Endometrial microvascular endothelial cells (primary cell): ENCODE measurements at regions not wholly inside any gene's neighbourhood (a gene's known extent, or its start where the extent isn't known, plus 50 kb on each side); places are given as distances from the start of the nearest gene placed in this dataset.
"Not testable (repeated sequence)": the region's sequence is repeated elsewhere in the genome, so short reads cannot be mapped to it uniquely, and the experiment has no call there.

ENCODE experiments used
- in situ Hi-C: cut with HindIII; loops from 2 replicates; pipeline ENCODE4 v1.10.0; 2017; ENCODE audit warnings: low sequenced_read_pairs, low pct_unique_long_range_greater_than_20kb; ENCODE audit errors: inconsistent ontology term

DNA sequence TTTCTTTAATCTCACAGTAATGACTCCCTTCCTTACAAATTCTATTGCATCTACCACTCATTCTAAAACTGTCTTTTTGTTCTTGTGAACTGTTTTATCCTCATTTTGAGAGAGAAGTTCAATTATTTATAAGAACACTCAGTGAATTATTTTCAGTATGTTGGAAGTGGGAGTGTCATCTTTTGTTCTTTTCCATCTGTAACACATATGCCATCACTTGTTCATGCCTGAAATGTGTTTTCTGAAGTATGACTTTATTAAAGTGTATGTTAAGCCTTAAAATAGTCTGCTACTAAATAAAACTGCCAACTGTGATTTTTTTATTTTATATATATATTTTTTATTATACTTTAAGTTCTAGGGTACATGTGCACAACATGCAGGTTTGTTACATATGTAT, 623.0 kb upstream of the CBLB start:
- in situ Hi-C loops: no loop called here

DNA sequence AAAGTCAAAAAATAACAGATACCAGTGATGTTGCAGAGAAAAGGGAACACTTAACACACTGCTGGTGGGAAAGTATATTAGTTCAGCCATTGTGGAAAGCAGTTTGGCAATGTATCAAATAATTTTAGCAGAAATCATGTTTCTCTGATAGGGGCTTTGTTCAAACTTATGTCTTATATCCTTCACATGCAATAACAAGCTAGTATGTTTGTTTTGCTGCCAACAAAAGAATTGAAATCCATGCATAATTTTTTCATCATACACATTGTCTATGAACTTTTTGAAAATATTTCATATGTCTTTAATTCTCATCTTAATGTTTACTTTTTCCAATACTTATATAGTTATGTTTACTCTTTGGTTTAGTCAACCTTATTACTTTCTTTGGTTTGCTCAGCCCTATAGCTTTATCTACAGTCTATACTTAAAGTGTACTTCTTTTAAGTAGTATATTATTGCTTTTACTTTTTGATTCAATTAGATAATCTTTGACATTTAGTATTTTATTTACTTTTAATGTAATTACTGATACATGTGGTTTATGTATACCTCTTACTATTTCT, 639.6 kb upstream of the CBLB start:
- in situ Hi-C loops: no loop called here

DNA sequence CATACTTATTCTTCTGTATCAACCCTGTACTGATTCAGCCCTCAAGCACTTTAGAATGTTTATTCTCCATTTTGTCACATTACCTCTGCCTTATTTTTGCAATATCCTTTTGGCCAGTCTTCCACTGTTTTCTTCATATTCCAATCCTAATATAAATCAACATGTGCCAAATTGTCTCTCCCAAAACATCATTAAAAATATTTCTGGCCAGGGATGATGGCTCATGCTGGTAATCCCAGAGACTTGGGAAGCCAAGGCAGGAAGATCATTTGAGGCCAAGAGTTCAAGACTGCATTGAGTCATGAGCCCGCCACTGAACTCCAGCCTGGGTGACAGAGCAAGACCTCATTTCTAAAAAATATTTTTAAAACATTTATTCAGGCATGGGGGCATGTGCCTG, 641.4 kb upstream of the CBLB start:
- in situ Hi-C loops: no loop called here

DNA sequence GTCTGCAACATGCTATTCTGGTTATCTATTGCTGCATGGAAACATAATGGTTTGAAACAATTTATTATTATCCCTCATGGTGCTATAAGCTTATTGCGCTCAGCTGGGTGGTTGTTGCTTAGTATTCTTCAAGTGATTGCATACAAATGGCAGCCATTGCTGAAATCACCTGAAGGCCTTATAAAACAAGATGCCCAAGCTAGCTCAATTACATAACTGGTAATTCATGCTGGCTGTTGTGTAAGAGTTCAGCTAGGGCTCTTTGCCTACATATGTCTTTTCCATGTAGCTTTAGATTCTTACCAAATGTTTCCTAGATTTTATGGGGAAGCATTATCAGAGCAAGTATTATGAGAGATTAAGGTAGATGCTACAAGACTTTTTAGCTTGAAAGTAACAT, 644.0 kb upstream of the CBLB start:
- in situ Hi-C loops: no loop called here

DNA sequence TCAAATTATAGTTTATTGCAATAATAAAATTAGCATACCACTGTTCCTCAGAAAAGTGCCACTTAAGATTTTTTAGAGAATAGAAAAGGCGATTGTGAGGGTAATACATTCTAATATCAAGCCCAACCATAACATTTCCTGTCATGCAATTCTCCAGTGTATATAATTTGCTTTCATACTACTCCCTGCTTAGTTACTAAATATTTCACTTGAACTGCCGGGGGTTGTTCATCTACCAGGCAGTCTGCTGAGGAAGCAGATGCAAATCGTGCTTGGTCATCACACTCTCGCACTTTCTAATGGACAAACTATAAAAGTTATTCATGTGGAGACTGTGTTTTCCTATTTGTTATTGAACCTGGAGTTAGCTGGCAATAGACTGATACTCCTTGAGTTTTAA, 645.6 kb upstream of the CBLB start:
- in situ Hi-C loops: no loop called here

DNA sequence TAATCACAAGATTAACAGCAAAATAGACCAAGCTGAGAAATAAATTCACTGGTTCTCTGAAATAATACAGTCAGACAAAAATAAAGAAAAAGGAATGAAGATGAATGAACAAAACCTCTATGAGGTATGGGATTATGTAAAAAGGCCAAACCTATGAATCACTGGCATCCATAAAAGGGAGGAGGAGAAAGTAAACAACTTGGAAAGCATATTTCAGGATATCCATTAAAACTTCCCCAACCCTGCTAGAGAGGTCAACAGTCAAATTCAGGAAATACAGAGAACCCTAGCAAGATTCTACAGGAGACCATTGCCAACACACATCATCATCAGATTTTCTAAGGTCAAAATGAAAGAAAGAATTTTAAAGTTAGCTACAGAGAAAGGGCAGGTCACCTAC, 649.7 kb upstream of the CBLB start:
- in situ Hi-C loops: no loop called here

DNA sequence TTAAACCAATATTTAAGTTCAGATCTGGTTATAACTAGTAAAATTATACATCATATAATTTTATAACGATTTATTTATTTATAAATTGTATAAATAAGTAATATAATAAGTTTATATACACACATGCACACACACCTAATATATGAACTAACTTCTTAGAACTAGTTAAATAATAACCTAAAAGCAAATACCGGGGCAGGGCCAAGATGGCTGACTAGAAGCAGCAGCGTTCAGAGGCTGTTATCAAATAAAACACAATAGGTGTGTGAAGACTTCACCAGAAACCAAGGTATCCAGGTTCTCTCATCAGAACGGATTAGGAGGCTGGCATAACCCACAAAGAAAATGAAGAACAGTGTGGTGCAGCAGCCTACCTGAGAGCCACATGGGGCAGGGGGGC, 653.6 kb upstream of the CBLB start:
- in situ Hi-C loops: no loop called here

DNA sequence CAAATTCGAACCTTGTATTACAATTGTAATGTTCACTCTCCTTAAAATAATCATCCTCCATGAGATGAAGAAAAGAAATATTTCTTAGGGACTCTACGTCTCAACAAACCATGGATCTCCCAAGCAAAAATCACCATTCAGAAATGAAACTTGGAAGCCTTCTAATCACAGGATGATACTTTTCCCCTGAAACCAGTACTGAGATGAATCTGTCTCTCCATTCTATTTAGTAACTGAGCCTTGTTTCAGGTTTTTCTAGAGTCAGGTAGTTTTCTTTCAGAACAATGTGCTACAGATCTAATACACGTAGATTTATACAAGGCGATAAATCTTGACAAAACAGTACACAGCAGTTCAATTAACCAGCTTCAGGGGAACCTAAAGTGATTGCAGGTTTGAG, 660.1 kb upstream of the CBLB start:
- in situ Hi-C loops: no loop called here

DNA sequence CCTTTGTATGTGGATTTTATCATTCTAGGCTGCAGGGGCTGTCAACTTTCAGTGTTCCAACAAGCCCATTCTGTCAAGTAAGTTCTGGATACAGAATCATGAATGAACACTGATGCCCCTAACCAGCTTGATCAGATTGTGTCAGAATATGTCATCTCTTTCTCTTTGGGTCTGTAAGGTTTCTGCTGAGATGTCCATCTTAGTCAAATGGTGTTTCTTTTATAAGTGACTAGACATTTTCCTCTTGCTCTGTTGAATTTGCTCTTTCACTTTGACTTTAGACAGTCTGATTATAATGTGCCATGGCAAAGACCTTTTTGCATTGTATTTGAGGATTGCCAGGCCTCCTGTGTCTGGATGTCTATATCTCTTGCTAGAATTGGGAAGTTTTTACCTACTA, 660.9 kb upstream of the CBLB start:
- in situ Hi-C loops: no loop called here

DNA sequence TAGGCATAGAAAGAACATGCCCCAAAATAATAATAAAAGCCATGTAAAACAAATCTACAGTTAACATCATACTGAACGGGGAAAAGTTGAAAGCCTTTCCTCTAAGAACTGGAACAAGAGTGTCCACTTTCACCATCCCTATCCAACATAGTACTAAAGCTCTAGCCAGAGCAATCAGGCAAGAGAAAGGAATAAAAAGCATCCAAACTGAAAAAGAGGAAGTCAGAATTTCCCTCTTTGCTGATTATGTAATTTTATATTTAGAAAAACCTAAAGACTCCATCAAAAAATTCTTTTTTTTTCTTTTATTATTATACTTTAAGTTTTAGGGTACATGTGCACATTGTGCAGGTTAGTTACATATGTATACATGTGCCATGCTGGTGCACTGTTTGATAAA, 661.6 kb upstream of the CBLB start:
- in situ Hi-C loops: no loop called here

DNA sequence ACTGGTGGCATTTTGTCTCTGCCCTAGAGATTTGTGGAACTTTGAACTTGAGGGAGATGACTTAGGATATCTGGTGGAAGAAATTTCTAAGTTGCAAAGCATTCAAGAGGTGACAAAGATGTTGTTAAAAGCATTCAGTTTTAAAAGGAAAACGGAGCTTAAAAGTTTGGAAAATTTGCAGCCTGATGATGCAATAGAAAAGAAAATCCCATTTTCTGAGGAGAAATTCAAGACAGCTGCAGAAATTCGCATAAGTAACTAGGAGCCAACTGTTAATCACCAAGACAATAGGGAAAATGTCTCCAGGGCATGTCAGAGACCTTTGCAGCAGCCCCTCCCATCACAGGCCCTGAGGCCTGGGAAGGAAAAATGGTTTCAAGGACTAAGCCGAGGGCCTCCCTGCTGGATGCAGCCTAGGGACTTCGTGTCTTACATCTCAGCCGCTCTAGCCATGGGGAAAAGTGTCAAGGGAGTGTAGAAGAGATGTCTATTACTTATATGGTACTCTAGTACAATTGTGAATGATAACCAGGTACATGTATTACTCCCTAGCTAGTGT, 663.0 kb upstream of the CBLB start:
- in situ Hi-C loops: not testable (repeated sequence)

DNA sequence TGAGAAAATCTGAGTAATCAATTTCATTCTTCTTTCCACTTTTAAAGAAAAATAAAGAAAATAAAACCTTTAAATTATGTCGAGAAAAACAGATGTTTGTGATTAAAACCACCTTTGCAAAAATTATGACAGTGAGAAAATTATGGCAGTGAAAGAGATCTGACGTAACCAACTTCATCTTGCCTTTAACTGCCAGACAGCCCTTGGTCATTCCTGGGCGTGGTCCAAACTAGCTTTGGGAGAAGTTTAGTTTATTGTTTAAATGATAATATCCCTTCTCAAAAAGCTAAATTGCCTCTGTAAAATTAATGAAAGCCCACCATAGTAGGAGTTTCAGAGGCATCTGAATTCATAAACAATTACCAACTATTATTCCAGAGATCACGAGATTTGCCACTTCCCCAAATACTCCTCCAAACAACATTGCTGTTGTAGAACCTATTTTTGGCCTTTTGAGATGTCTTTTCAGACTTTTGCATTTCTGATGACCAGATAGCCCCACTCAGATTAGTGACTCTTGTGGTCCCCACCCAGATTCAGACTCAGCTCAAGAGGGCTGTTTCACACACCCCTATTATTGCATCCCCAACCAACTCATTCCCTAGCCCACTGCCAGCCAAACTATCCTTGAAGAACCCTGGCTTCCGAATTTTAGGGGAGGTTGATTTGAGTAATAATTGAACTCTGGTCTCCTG, 664.4 kb upstream of the CBLB start:
- in situ Hi-C loops: no loop called here

DNA sequence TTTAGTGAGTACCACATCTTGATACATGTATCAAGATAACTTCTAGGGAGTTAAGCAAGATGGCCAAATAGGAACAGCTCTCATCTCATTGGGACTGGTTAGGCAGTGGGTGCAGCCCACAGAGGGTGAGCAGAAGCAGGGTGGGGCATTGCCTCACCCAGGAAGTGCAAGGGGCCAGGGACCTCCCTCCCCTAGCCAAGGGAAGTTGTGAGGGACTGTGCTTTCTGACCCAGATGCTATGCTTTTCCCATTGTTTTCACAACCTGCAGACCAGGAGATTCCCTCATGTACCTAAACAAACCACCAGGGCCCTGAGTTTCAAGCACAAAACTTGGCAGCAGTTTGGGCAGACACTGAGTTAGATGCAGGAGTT, 665.0 kb upstream of the CBLB start:
- in situ Hi-C loops: no loop called here

DNA sequence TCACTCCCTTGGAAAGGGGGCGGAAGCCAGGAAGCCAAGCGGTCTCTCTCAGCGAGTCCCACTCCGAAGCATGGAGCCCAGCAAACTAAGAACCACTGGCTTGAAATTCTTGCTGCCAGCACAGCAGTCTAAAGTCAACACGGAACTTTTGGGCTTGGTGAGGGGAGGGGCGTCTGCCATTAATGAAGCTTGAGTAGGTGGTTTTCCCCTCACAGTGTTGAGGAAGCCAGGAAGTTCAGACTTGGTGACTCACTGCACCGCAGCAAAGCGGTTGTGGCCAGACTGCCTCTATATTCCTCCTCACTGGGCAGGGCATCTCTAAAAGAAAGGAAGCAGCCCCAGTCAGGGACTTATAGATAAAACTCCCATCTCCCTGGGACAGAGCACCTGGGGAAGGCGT, 665.4 kb upstream of the CBLB start:
- in situ Hi-C loops: no loop called here

DNA sequence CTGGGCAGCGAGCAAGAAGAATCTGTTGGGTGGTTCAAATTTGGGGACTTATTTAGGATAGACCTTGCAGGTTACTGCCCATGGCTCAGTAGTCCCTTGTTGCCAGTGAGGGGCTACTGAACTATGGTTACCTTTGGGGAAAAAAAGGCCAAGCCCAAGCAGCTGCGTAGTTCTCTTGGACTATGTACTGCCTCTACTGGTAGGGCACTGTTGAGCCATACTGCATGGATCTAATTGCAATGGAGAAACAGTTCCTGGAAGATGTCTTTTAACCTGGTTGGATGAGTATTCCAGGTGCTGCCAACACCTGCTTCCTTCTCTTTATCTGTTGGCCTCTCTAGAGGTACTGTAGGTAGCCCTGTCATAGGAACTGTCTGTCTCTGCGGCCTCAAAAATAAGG, 671.9 kb upstream of the CBLB start:
- in situ Hi-C loops: no loop called here

DNA sequence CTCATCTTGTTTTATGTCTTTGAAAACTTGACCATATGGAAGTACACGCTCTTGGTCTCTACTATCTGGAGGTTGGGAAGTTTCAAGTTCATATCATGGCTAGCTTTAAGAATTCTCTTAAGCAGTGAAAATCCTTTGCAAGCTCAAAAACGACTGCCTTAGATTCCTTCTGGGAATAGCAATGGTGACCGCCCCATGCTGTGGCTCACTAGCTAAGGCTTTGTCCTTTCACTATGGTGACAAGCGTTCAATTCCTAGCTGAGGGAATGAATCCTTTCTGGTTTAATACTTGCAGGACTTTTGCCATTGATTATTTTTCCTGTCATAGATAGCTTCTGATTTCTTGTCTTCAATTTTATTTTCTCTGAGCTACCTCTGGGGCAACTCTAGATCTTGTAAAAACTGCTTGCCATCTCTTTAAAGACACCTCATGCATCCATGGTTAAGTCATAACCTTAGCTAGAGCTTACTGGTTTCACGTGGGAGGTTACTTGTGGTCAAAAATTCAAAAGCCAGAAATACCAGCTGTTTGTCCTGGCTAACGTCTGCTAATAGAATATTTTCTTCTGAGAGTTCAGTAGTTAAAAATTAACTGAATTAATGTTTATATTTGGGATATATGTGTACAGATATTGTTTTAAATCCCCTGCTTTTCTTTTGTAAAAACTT, 673.4 kb upstream of the CBLB start:
- in situ Hi-C loops: no loop called here

DNA sequence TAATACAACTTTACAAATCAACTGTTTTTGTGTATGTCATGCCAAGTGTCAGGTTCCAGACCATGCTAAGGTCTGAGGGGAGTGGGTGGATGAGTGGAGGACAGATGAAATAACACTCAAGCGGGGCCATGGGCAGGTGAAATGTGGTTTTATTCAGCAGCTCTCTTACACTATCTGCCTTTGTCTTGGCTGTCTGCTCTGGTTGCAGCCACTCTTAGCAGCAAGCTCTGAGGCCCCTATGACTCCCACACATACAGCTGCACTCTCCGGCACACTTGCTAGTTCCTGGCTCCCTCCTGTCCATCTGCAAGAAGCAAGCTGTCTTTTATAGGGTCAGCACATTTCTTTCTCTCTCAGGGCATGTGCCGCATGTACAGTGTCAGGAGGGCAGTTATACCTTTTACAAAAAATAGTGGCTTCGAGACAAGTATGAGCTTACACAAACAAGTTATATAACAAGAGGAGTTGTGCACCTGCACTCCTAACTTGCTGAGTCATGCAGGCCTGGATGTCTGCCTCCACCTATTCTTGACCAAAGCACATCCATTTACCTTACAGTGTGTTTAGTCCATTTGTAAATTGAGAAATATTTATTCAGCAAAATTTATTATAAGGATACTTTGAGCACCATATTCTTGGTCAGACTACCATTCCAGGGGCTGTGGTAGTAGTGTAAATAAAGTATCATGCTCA, 683.7 kb upstream of the CBLB start:
- in situ Hi-C loops: no loop called here

DNA sequence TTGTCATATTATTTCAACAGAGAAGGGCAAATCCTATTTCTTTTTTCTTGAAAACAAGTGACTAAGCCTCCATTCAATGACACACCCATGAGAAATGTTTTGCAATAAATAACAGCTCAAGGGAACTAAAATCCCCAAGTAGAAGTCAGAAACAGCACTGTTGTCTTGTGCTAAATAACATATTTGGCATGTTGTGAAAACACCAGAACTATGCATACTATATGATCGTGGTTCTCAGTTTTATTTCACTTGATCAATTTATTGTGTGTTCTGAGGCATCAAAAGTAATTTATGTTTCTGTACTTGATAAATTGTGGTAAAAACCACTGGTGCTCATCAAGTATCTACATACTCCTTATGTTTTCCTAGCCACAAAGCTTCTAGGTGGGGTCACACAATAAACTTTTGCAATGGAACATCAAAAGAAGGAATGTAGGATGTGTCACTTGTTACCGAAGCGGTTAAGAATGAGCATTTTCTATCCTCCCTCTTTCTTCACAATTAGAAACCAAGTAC, 691.7 kb upstream of the CBLB start:
- in situ Hi-C loops: no loop called here

DNA sequence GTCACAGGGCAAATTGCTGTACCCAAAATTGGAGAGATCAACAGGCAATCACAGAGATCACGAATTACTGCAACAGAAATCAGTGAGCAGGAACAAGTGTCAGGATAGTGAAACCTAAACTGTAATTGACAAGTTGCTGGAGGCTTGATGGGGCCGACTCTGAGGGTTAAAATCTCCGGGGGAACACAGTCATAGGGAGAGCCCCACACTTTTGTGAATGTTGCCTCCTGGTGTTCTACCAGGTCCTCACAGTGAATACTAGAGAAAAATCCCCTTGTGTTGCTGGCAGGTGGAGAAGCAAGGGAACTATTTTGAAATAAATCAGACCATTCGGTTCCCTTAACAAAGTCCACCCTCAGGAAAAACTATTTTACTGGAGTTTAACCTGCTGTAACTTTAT, 697.5 kb upstream of the CBLB start:
- in situ Hi-C loops: no loop called here

DNA sequence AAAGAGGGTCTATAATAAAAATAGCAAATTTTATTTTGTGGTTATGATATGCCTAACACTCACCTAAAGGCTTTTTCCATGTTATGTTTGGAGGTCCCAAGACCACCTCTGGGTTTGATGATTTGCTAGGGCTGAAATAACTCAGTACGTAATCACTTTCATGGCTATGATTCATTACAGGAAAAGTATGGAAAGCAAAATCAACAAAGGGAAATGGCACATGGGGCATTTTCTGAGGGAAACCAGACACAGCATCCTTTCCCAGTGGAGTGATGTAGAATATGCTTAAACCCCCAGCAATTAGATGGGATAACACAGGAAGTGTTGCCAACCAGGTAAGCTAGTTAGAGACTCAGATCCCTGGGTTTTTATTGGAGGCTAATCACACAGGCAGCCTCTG, 701.6 kb upstream of the CBLB start:
- in situ Hi-C loops: no loop called here
